GM06990 (cell line): ENCODE measurements at regions not wholly inside any gene's neighbourhood (a gene's known extent, or its start where the extent isn't known, plus 50 kb on each side); places are given as distances from the start of the nearest gene placed in this dataset.

Experiments
- DNase-seq: peaks from one replicate; pipeline ENCODE4 v3.0.0-alpha.2; 2011; ENCODE audit not compliant: insufficient read length; ENCODE audit errors: extremely low read depth
- H3K27me3 ChIP-seq: replicated peaks from 2 replicates; pipeline ENCODE4 v1.6.0; 2011; ENCODE audit warnings: low read length; ENCODE audit not compliant: control insufficient read depth, insufficient read depth
- H3K36me3 ChIP-seq: 2 replicates; pipeline ENCODE4 v1.5.1; 2011; ENCODE audit warnings: low read length; ENCODE audit not compliant: control insufficient read depth, insufficient read depth
- H3K4me3 ChIP-seq: replicated peaks from 2 replicates; pipeline ENCODE4 v1.5.1; 2011; ENCODE audit warnings: low read depth, mild to moderate bottlenecking, control low read depth, low read length
- CTCF ChIP-seq: IDR thresholded peaks from 2 replicates; pipeline ENCODE4 v1.5.1; 2011; ENCODE audit warnings: low read length, control low read depth, mild to moderate bottlenecking, inconsistent platforms; ENCODE audit not compliant: insufficient read depth, poor library complexity, severe bottlenecking

GRCh38 chr5:159536646-159537045 is 206.4 kb upstream of the IL12B start:
- Histone ChIP-seq H3K36me3 (no peaks in the 10 kb centered on the region), H3K27me3 (no peaks in the 10 kb centered on the region), H3K4me3 (no peak overlapping the region)
- no peak for TF ChIP-seq CTCF
- DNase-seq = no peak

- H3K4me3 ChIP-seq = no peak overlapping the region
- no peaks in the 10 kb centered on the region for H3K27me3 ChIP-seq
- TF ChIP-seq CTCF = no peak
- no peak for DNase-seq
- no peaks in the 10 kb centered on the region for H3K36me3 ChIP-seq
Measured at GRCh38 chr5:159539678-159540077, 209.4 kb upstream of the IL12B start.

- no peak for TF ChIP-seq CTCF
- Histone ChIP-seq H3K4me3 (no peak overlapping the region), H3K27me3 (no peaks in the 10 kb centered on the region), H3K36me3 (no peaks in the 10 kb centered on the region)
- no peak for DNase-seq
Measured at GRCh38 chr5:159543326-159543725, 213.0 kb upstream of the IL12B start.

GRCh38 chr5:159545156-159545555 is 214.9 kb upstream of the IL12B start:
- Histone ChIP-seq H3K36me3 (no peaks in the 10 kb centered on the region), H3K27me3 (no peaks in the 10 kb centered on the region), H3K4me3 (no peak overlapping the region)
- no peak for DNase-seq
- TF ChIP-seq CTCF = no peak

- TF ChIP-seq CTCF = no peak
- no peak for DNase-seq
- Histone ChIP-seq H3K36me3 (no peaks in the 10 kb centered on the region), H3K4me3 (no peak overlapping the region), H3K27me3 (no peaks in the 10 kb centered on the region)
Measured at GRCh38 chr5:159547466-159548195, 217.3 kb upstream of the IL12B start.

GRCh38 chr5:159548517-159548916 is 218.2 kb upstream of the IL12B start:
- H3K4me3 ChIP-seq = no peak overlapping the region
- H3K27me3 ChIP-seq = no peaks in the 10 kb centered on the region
- TF ChIP-seq CTCF = no peak
- no peak for DNase-seq
- H3K36me3 ChIP-seq = no peaks in the 10 kb centered on the region
